DMS 273 (cell line): ENCODE measurements at regions not wholly inside any gene's neighbourhood (a gene's known extent, or its start where the extent isn't known, plus 50 kb on each side); places are given as distances from the start of the nearest gene placed in this dataset.
"Not testable (repeated sequence)": the region's sequence is repeated elsewhere in the genome, so short reads cannot be mapped to it uniquely, and the experiment has no call there.

Experiments used
- DNase-seq: peaks from one replicate; lab custom pipeline; 2025; ENCODE audit not compliant: unreplicated experiment; lab: John Stamatoyannopoulos, UW

DNA sequence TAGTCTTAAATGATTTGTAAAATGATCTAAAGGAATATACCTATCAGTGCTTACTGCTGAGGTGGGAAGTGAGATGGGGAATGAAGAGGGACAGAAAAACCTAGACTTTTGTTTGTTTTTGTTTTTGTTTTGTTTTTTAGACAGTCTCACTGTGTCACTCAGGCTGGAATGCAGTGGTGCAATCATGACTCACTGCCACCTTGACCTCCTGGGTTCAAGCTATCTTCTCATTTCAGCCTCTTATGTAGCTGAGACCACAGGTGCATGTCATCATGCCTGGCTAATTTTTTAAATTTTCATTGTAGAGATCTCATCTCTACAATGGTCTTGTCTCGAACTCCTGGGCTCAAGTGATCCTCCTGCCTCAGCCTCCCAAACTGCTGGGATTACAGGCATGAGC is 116.4 kb upstream of the SEM1 start:
- no peak for DNase-seq

DNA sequence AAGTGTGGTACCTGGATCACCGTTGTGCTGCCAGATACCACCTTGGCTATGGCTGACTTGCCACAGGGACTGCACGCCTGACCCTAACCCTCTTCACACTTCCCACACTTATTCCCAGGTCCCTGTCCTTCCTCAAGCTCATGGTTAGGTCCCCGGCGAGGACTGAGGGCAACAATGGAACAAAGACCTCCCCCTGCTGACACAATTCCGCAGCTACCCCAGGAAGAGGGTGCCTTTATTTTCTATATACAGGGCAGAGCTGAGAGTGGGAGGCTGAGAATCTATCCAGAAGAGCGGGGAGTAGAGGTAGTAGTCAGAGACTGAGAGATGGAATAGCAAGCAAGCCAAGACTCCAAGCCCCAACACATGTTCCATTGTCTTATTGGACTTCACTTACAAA is 118.1 kb upstream of the SEM1 start:
- DNase-seq = no peak

DNA sequence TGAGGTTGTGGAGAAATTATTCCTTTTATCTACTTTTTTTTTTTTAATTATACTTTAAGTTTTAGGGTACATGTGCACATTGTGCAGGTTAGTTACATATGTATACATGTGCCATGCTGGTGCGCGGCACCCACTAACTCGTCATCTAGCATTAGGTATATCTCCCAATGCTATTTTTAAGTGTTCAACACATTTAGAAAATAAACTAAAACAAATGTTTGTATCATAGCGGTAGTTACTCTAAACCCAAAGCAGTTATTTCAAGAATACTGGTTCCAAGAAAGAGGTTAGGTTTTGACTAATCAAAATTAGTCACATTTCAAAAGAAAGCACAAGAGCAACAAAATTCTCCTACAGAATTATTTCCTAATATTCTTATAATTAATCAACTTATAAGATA is 119.5 kb upstream of the SEM1 start:
- not testable (repeated sequence) for DNase-seq

DNA sequence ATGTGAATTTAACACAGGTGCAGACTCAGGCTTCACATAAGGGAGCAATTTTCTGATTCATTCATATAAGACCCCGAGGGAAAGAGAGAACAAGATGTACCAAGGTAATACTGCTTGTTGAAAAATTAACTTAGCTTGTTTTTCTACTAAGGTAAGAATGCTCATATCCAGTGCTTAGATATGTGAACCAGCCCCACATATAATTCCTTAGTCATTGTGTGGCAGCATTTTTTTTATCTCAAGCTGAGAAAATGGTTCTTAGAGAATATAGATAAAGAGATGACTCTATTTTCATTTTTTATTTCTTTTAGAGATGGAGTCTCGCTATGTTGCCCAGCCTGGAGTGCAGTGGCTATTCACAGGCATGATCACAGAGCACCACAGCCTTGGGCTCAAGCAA is 121.8 kb upstream of the SEM1 start:
- no peak for DNase-seq

DNA sequence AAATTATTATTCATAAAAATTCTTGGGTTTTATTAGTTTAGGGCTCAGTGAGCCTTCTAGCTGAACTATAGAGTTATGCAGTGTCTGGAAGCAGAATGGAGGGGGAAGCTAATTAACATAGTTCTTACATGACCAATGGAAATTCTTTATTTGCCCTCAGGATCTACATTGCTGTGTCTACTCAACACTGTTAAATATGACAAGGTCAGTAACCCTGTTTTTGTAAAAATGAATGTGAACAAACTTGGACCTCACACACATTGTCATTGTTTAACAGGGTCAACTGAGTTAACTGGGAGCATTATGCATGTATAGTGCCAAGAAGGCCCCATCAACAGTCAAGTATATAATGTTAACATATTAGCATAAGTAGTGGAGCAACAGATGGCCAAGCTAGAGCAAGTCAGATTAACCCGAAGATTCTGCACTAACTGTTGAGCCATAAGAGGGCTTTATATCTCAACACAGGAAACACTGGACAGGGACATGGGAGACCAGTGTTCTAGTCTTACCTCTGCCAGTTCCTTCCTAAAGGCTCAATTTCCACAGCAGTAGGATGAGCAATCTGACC is 122.5 kb upstream of the SEM1 start:
- DNase-seq = peak; percentile 95

DNA sequence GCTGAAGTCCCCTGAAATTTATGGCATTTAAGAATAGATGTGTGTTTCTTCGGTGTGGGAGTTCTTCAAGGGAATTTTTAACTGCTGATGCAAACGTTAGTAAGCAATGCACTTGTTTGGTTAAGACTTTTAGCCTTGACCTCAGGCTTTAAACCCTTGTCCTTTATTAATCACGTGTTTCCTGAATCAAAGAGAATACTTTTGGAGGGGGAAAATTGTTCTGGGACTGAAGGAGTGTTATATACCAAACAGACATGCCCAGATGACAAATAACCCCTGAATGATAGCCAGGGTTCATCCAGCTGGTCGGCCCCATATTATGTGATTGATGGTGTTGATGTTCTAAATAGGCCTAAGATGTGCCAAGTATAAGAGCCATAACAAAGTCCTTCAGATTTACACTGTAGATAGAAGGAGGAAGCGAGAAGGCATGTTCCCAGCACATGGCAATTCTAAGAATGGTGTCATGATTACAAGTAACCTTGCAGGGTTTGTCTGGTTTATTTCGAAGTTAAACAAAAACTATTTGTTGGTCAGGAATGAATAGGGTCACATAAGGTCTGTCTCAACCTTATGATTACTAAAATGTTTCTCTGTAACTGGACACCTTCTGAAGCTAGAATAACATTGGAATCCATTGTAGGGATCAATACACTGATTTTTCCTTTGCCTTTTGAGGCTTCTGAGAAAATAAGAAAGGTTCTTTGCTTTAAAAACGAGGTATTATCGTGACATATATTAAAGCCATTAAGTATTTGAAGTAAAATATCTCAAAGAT is 124.2 kb upstream of the SEM1 start:
- peak; percentile 64 for DNase-seq

DNA sequence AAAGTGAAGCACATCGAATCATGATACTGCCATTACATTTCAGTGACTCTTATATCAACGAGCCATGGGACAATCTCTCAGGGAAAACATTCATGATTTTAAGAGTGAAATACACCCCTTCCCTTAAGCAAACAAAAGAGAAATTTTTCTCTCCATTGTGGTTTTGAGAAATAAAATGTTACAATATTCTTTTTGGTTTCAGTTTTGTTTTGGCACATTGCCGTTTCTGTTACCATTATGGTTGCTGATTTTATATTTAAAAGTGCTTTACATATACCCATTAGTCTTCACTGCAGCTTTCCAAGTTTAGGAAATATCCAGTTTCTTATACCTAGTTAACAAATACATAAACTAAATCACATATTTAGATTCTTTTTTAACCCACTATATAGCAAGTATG is 126.8 kb upstream of the SEM1 start:
- DNase-seq = no peak

DNA sequence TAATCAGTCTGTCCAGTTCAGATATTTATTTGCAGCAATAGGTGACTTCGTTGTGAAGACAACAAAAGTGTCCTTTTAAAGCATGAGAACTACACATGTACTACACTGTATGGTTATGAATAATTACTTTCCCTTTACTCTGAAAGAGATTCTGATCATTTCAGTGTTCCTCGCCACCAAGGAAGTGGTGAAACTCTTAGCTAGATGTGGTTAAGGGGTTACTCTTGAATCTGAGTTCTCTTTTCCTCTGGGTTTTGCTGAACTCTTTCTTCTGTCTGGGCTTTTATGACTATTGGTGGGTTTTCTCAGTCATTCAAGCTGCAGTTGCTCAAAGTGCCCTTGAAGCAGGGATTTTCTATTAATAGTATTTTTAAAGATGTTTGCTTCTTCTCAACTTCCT is 127.9 kb upstream of the SEM1 start:
- DNase-seq = no peak

DNA sequence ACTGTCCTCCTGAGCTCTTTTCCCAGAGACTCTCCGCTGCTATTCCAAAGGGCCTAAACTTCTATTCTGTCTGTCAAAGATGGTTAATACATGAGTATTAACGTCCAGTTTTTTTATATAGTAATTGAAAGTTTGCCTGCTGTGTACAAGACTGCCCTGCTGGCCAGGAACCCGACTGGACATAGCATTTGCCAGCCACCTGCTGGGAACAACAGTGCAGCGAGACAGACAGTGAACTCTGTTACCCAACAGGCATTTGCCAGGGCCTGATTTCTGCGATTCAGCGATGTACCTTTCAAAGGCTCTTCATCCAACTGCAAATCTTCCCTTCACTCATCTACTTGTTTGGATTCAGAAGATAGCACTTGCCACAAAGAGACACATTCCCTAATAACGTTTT is 128.8 kb upstream of the SEM1 start:
- no peak for DNase-seq

DNA sequence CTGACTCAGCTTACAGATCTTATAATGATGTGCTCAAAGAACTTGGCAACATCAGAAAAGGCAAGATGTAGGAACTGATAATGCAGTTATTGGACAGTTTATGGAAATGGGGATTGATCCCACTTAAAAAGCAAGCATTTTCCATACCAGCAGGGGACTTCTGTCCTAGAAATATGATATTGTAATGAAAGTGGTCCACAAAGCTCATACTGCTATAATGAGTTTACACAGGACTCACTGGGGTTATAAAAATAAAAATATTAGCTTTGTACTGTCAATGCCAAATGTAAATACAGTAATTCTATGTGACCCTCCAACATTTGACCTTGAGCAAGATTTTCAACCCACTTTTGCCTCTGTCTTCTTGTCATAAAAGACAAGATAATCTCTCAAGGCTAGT is 145.5 kb upstream of the SEM1 start:
- no peak for DNase-seq

DNA sequence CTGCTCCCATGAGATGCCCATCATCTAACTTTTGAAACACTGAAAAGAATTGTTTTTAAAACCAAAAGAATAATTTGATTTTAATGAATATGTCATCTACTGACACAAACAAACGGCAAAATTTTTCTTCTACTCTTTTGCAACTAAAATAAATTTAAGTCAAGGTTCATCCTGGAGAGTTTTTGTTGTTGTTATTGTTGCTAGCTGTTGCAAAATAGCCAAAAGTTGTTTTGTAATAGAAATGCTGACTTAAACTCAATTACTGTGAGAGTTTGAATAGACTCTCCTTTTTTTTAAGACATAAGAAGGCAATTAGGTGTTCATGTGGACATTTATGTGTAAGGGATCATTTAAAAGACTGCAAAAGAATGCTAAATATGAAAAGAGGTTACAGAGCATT is 146.0 kb upstream of the SEM1 start:
- no peak for DNase-seq

DNA sequence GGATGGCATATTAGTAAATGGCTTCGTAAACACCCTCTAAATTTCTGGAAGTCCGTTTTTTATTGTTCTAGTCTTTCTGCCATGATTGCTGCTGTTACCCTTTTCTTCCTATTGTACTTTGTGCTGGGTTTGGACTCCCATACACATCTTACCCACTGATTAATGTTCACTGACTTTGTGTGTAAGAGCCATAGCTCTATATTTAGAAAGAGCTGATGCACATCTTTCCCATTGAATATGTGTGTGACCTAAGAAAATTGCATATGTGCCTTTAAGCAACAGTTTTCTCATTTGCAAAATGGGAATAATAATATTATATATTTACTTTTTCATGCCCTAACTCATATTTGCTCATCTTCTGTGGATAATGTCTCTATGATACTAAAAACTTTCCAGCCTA is 135.8 kb upstream of the DLX6 start:
- no peak for DNase-seq

DNA sequence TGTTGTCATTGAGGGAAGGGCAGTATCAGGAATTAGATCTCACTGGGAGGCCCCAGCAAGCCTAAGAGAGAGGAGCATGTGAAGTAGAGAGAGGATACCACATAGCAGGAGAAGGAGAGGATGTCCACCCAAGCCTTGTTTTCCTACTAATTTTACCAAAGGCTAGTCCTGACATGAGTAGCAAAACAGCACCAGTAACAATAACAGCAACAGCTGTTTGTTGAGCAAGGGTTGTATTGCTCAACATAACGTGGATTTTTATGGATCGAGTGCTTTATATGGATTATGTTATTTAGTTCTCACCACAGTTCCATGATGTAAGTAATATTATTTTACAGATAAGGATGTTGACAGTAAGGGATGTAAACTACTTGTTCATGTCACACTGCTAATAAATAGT is 135.2 kb upstream of the DLX6 start:
- peak; percentile 12 for DNase-seq

DNA sequence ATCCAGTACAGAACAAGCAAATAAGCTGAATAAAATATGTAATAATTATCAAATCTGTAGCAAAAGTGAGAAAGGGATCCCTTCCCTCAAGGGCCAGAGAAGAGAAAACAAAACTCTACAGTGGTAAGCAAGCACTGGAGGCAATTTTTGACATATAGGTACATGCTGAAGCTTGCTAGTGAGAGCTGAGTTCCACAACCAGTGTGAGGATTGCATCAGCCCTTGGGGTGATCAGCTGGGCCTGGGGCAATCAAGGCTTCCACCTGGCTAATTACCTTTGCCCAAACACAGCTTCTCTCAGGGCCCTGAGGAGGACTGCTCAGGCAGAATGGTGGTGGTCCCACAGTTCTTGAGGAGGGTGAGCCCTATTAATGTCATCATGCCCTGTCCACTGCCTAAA is 134.4 kb upstream of the DLX6 start:
- no peak for DNase-seq

DNA sequence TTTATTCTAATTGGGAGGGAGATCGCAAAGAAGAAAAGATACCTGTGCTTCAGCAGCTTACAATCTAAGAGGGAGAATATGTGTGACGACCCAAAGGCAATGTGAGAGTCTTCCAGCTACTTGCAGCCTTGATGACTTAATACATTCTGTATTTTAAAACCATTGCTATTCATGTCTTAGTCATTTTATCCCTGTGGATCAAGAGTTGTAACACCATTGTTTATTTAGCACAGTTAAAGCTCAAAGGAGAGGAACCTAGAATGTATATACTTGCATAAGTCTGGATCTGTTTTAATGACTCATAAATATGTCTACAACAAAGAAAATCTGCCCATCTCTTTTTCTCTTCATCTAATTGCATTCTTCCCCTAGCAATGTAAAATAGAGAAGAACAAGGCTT is 117.9 kb upstream of the DLX6 start:
- no peak for DNase-seq

DNA sequence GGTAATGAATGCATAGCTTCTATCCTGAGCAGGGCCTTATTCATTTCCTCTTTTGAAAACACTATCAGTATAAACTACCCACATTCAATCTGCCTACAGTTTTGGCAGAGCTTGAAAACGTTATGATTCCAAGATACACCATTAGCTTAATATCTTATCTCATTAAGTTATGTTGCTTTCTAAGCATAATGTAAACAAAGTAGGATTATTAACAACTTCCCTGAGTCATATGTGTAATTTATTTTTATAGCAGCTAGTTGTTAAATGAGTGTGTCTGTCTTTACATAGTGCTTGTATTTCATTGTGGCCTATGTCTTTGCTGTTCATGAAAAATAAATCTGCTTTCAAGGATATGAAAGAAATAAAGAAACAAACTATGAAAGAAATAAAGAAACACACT is 106.2 kb upstream of the DLX6 start:
- DNase-seq = no peak

DNA sequence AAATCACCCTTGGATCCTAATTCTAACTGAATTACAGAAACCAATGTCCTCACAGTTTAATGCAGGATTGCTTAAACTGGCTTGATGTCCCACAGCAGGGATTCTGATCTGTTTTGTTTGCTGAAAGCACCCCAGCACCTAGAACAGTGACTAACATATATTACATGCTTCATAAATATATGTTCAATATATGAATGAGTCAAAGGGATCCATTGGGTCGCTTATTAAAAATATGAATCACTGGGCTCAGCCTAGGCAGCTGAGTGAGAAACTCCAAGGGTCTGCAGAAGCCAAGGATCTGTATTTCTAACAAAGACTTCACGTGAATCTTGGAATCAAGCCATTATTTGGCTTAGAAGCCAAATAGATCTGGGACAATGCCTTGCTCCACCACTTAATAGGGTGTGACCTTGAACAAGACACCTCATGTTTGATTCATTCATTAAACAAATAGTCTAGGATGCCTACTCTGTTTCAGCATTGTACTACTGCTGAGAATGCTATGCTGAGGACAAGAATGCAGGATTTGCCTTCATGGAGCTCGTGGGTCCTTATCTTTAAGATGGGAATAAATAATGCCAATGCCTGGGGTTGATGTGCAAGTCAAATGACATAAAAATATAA is 103.4 kb upstream of the DLX6 start:
- DNase-seq = no peak

DNA sequence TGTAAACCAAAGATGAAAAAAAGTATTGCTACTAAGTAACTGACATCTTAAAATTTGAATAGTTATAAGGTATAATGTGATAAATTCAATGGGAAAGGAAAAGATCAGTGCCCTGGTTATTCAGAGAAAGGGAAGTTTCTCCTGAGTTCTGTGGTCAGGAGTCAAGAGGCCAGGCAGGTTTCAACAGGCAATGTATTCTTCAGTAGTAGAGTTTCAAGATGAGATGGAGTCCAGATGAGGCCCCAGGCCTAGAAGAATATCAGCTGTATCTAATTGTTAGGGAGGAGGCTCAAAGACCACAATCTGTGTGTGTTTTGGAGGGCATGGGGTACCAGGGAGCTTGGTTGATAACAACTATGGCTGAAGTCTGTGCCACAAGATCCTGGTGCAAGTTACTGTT is 101.4 kb upstream of the DLX6 start:
- no peak for DNase-seq

DNA sequence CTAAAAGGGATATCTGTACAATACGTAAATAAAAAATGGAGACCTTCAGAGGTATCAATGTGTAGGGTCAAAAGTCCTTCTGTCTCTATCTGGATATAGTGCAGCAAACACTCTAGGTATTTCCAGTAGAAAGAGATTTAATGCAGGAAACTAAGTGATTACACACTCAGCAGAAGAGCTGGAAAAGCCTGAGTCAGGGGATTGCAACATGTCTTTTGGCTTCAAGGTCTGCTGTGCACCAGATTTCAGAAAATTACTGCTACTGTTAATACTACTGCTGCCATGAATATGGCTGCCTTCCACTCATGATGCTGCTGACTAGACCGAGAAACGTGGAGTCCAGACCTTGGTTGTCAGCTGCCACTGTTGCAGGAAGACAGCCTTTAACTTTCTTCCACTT is 94.9 kb upstream of the DLX6 start:
- DNase-seq = no peak

DNA sequence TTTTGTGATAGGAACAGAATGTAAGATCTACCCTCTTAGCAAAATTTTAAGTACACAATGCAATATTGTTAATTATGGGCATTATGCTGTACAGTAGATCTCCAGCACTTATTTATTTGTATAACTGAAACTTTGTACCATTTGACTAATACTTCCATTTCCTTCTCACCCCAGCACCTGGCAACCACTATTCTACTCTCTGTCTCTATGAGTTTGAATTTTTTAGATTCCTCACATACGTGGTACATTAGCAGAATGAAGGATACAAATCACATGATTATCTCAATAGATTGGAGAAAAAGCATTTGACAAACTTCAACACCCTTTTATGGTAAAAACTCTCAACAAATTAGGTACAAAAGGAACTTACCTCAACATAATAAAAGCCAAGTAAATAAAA is 90.3 kb upstream of the DLX6 start:
- DNase-seq = no peak

DNA sequence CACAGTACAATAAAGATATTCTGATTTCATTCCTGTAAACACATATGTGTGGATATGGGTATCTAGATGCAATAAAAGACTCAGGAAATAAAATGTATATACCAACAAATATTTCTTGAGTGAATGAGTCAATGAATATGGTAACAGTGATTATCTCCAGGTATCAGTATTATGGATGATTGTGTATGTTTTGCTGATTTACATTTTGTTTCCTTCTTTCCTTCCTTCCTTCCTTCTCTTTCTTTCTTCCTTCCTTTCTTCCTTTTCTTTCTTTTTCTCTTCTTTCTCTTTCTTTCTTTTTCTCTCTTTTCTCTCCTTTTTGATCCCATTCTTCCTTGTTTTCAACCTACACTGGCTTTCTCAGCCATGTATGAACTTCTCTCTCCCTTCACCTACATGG is 85.3 kb upstream of the DLX6 start:
- no peak for DNase-seq

DNA sequence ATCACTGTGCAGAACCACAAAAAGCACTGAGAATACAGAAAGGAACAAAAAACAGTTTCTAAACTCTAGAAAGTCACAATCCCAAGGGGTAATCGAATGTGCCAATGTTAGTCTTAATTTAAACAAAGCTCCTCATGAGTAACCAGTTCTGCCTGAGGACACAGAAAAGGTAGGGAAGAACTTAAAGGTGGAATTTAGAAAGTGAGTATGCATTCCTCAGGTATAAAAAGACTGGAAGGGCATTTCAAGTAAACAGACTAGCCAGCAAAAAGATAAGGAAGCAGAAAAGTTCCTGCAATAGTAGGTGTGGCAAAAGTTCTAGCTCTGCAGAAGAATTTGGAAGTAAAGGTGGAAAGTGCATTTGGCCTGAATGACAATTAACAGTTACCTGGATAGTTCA is 84.6 kb upstream of the DLX6 start:
- DNase-seq = no peak

DNA sequence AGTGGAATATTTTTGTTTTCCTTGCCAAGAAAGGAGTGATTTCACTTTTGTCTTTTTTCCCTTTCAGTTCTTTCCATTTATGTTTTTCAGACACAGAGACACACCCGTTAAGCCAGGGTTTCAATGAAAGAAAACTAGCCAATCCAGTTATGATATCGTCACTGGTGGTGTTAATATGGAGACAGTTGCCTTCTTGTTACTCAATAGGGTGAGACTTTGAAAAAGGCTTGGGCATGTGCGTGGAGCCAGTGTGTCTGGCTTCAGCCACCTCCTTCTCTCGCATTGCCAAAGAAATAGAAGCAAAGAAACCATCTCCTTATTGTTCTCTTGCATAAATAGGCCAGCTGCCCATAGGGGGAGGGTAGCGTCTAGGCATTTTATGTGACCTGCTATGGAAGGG is 84.1 kb upstream of the DLX6 start:
- no peak for DNase-seq
